ENCODE measurements at regions not wholly inside any gene's neighbourhood (a gene's known extent, or its start where the extent isn't known, plus 50 kb on each side); places are given as distances from the start of the nearest gene placed in this dataset.

DNA sequence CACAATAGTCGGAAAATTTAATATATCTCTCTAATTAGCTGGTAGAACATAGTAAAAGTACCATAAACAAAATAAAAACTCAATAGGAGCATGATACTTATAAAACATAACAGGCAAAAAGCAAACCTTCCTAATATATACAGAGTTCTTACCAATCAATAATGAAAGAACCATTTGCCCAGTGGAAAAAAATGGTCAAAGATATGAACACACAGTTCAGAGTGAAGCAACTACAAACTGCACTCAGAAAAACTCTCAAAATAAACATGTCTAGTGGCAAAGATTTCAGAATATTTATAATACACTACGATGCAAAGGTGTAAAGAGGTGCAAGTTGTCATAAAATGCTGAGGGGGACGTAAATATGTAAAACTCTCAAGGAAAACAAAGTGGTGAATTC lies 576.2 kb upstream of the CTNND2 start (continued):
- TF ChIP-seq POLR2A (IDR thresholded peaks at IDR 0.05; ENCODE audit: control extremely low read depth in 1 of 2, low read depth in 2 of 2, low read length in 2 of 2) (no peak), TBP (IDR thresholded peaks at IDR 0.05; ENCODE audit: low read depth, low read length) (no peak), BRCA1 (IDR thresholded peaks at IDR 0.05; ENCODE audit: low read depth, low read length) (no peak), CEBPB (IDR thresholded peaks at IDR 0.05; ENCODE audit: low read depth, low read length) (no peak), FOSL1 (IDR thresholded peaks at IDR 0.05; ENCODE audit: insufficient read depth, low read depth, low read length) (no peak)

Data from H1 (cell line).